Loucy (cell line): ENCODE measurements at regions not wholly inside any gene's neighbourhood (a gene's known extent, or its start where the extent isn't known, plus 50 kb on each side); places are given as distances from the start of the nearest gene placed in this dataset.

Experiments used
- H2AFZ ChIP-seq: fragments of 200-600 bp; sonication (generic); 2 replicates; pipeline ENCODE4 v1.6.0; 2016; ENCODE audit warnings: antibody characterized with exemption, mild to moderate bottlenecking, low read length, moderate library complexity
- H3F3A ChIP-seq: fragments of 200-600 bp; 2 replicates; pipeline ENCODE4 v1.6.0; 2016; ENCODE audit warnings: antibody characterized with exemption, low read depth, mild to moderate bottlenecking
- H3K27me3 ChIP-seq: fragments of 200-600 bp; sonication (generic); 2 replicates; pipeline ENCODE4 v1.6.1; 2014; ENCODE audit warnings: low read length, mild to moderate bottlenecking; ENCODE audit not compliant: insufficient read depth, poor library complexity, severe bottlenecking
- H3K36me3 ChIP-seq: fragments of 200-600 bp; sonication (generic); 2 replicates; pipeline ENCODE4 v1.6.1; 2016; ENCODE audit warnings: low read length; ENCODE audit not compliant: insufficient read depth
- H3K4me1 ChIP-seq: fragments of 200-600 bp; sonication (generic); 2 replicates; pipeline ENCODE4 v1.5.1; 2014; ENCODE audit warnings: low read length, mild to moderate bottlenecking; ENCODE audit not compliant: insufficient read depth, poor library complexity, severe bottlenecking
- H3K4me2 ChIP-seq: fragments of 200-600 bp; sonication (generic); 2 replicates; pipeline ENCODE4 v1.6.0; 2014; ENCODE audit warnings: antibody characterized with exemption, low read length, low read depth, mild to moderate bottlenecking; ENCODE audit not compliant: poor library complexity, severe bottlenecking
- H3K4me3 ChIP-seq: fragments of 200-600 bp; sonication (generic); 2 replicates; pipeline ENCODE4 v1.5.1; 2014; ENCODE audit warnings: low read length, mild to moderate bottlenecking, mixed read lengths; ENCODE audit not compliant: poor library complexity, severe bottlenecking
- H3K79me2 ChIP-seq: fragments of 200-600 bp; sonication (generic); 2 replicates; pipeline ENCODE4 v1.6.1; 2014; ENCODE audit warnings: low read length; ENCODE audit not compliant: insufficient read depth
- H3K9ac ChIP-seq: fragments of 200-600 bp; sonication (generic); 2 replicates; pipeline ENCODE4 v1.6.0; 2014; ENCODE audit warnings: mild to moderate bottlenecking, low read depth, low read length, moderate library complexity; ENCODE audit not compliant: poor library complexity, severe bottlenecking
- H3K9me2 ChIP-seq: fragments of 200-600 bp; sonication (generic); replicated peaks from 2 replicates; pipeline ENCODE4 v1.6.1; 2016; ENCODE audit warnings: low read depth, low read length, mixed read lengths
- H3K9me3 ChIP-seq: fragments of 200-600 bp; sonication (generic); 2 replicates; pipeline ENCODE4 v1.6.1; 2014; ENCODE audit warnings: mild to moderate bottlenecking, antibody characterized with exemption, low read length, low read depth; ENCODE audit not compliant: insufficient read depth
- H4K20me1 ChIP-seq: fragments of 200-600 bp; sonication (generic); 2 replicates; pipeline ENCODE4 v1.6.0; 2014; ENCODE audit warnings: antibody characterized with exemption, low read length, mild to moderate bottlenecking; ENCODE audit not compliant: insufficient read depth, poor library complexity, severe bottlenecking
- EZH2phosphoT487 ChIP-seq: fragments of 200-600 bp; IDR thresholded peaks from 2 replicates; pipeline ENCODE4 v1.6.1; 2018; ENCODE audit warnings: antibody characterized with exemption, mild to moderate bottlenecking, moderate library complexity, borderline replicate concordance
- TF ChIP-seq, protein P1 (sequence below): fragments of 200-600 bp; sonication (generic); conservative IDR thresholded peaks from 2 replicates; pipeline ENCODE4 v1.5.1; 2014; ENCODE audit warnings: mild to moderate bottlenecking, antibody characterized with exemption, low read length

DNA sequence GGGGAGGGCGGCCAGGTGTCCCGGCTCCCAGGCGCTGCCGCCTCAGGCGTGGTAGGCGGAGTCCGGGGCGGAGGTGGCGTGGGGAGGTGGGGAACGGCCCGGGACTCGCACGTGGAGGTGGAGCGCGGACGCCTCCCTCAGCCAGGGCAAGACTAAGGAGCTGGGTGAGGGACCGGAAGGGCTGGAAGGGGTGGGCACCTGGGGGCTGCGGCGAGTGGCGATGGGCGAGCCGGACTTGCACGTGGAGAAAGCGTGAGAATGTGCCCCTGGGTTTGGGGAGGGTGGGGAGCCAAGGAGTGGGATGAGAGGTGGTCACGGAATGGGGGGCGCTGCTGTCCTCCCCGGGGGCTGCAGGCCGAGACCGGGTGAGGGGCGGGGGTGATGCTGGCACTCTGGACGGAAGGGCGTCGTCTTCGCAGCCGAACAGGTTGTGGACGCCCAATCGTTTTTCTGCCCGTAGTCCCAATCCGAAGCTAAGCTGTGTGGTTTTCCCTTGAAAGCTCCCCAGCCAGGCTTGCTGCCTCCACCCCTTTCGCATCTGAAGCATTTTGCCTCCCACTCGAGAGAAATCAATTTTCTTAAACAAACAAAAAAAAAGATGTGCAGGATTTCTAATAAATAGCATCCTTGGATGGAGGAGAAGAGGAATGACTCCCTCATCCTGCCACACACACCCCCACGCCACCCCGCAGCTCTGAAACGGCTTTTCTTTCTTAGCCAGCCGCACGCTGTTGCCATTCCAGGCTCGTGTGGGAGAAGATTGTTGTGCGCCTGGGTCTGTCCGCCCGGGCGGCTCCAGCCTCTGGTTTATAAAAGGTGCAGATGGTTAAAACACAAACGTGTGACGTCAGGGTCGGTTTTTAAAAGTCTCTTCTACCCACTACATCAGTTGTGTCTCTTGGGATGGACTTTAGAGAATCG, 62.5 kb upstream of the ANKRD28 start:
- peaks cover 3% of the 10 kb centered on the region for H3F3A ChIP-seq
- peaks cover 1% of the 10 kb centered on the region; the same call in 1 of the 2 replicates for H3K9me3 ChIP-seq
- H4K20me1 ChIP-seq = peaks cover 27% of the 10 kb centered on the region
- no peaks in the 10 kb centered on the region for H3K9me2 ChIP-seq
- TF ChIP-seq EZH2phosphoT487 = no peak
- TF ChIP-seq, protein P1, sequence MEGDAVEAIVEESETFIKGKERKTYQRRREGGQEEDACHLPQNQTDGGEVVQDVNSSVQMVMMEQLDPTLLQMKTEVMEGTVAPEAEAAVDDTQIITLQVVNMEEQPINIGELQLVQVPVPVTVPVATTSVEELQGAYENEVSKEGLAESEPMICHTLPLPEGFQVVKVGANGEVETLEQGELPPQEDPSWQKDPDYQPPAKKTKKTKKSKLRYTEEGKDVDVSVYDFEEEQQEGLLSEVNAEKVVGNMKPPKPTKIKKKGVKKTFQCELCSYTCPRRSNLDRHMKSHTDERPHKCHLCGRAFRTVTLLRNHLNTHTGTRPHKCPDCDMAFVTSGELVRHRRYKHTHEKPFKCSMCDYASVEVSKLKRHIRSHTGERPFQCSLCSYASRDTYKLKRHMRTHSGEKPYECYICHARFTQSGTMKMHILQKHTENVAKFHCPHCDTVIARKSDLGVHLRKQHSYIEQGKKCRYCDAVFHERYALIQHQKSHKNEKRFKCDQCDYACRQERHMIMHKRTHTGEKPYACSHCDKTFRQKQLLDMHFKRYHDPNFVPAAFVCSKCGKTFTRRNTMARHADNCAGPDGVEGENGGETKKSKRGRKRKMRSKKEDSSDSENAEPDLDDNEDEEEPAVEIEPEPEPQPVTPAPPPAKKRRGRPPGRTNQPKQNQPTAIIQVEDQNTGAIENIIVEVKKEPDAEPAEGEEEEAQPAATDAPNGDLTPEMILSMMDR = no peak
- peak overlapping the region; percentile 79 for H3K4me3 ChIP-seq
- H3K27me3 ChIP-seq = no peaks in the 10 kb centered on the region
- peaks cover 47% of the 10 kb centered on the region for H3K4me1 ChIP-seq
- H2AFZ ChIP-seq = peak overlapping the region; percentile 98
- peak overlapping the region; percentile 81 for H3K9ac ChIP-seq
- H3K79me2 ChIP-seq = peaks cover 40% of the 10 kb centered on the region
- H3K4me2 ChIP-seq = peak overlapping the region; percentile 86
- no peaks in the 10 kb centered on the region for H3K36me3 ChIP-seq

DNA sequence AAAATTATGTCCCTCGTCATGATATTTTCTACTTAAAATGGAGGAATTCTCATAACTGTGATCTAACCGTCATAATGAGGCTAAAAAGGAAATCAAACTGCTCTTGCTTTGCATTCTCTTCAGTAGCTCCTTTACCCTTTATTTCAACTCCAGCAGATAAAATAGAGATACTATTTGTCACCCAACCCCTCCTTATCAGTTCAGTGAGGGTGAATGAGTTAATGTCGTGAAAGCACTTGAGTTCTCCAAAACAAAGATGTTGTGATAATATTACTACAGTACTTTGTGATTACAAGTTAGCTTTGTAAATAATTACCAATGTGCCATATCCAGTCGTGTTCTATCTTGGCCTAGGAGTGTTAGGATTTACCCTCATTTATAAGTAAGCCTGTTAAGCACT, 63.4 kb upstream of the ANKRD28 start:
- Histone ChIP-seq H3K9ac (no peak overlapping the region), H2AFZ (no peak overlapping the region), H3K36me3 (no peaks in the 10 kb centered on the region), H3K9me3 (peaks cover 5% of the 10 kb centered on the region; the same call in 1 of the 2 replicates), H4K20me1 (peaks cover 24% of the 10 kb centered on the region), H3K79me2 (peaks cover 31% of the 10 kb centered on the region), H3K4me3 (peak overlapping the region; percentile 79), H3K4me1 (peaks cover 38% of the 10 kb centered on the region), H3K9me2 (no peaks in the 10 kb centered on the region), H3K27me3 (no peaks in the 10 kb centered on the region), H3K4me2 (peak overlapping the region; percentile 86), H3F3A (peaks cover under 1% of the 10 kb centered on the region; the same call in 1 of the 2 replicates)
- no peak for TF ChIP-seq EZH2phosphoT487
- TF ChIP-seq, protein P1 = no peak

DNA sequence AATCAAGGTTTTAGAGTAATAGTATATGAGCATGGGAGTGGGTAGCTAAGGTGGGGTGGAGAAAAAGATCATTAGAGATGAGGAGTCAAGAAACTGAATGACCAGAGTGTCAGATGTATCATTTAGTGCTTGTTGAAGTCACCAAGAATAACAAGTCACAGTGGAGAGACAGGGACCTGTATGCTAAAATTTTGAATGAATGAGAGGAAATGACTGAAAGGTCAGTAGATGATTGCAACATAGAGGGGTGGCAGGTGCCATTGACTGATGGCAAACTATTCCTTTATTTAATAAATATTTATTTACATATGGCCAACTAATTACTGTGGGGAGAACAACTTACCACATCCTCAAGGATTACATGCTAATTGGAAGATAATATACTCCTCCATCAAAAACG, 75.0 kb upstream of the ANKRD28 start:
- no peak for TF ChIP-seq EZH2phosphoT487
- TF ChIP-seq, protein P1 = no peak
- no peak overlapping the region for H3K4me2 ChIP-seq

More for the DNA sequence above, 75.0 kb upstream of the ANKRD28 start:
- H3K9me3 ChIP-seq = no peaks in the 10 kb centered on the region
- no peaks in the 10 kb centered on the region for H3K4me1 ChIP-seq
- no peak overlapping the region for H2AFZ ChIP-seq
- H3K27me3 ChIP-seq = no peaks in the 10 kb centered on the region
- H3K4me3 ChIP-seq = no peak overlapping the region
- no peaks in the 10 kb centered on the region for H3K79me2 ChIP-seq
- H4K20me1 ChIP-seq = no peaks in the 10 kb centered on the region
- H3F3A ChIP-seq = no peaks in the 10 kb centered on the region
- no peak overlapping the region for H3K9ac ChIP-seq
- no peaks in the 10 kb centered on the region for H3K36me3 ChIP-seq
- H3K9me2 ChIP-seq = no peaks in the 10 kb centered on the region
